HG03342 (cell line): ENCODE measurements at regions not wholly inside any gene's neighbourhood (a gene's known extent, or its start where the extent isn't known, plus 50 kb on each side); places are given as distances from the start of the nearest gene placed in this dataset.

Experiments
- ATAC-seq: cut with Tn5 transposase; IDR thresholded peaks from one replicate; pipeline ENCODE4 v1.9.1; 2021; ENCODE audit warnings: mild to moderate bottlenecking, moderate library complexity; ENCODE audit not compliant: unreplicated experiment

- no peak for ATAC-seq
Observed at GRCh38 chr3:36248374-36248773, 131.9 kb upstream of the STAC start.

- no peak for ATAC-seq
Observed at GRCh38 chr3:36250191-36250590, 130.1 kb upstream of the STAC start.

- no peak for ATAC-seq
Observed at GRCh38 chr3:36257158-36257852, 123.0 kb upstream of the STAC start.

- no peak for ATAC-seq
Observed at GRCh38 chr3:36258421-36258820, 121.9 kb upstream of the STAC start.

- no peak for ATAC-seq
Observed at GRCh38 chr3:36259580-36259979, 120.7 kb upstream of the STAC start.

DNA sequence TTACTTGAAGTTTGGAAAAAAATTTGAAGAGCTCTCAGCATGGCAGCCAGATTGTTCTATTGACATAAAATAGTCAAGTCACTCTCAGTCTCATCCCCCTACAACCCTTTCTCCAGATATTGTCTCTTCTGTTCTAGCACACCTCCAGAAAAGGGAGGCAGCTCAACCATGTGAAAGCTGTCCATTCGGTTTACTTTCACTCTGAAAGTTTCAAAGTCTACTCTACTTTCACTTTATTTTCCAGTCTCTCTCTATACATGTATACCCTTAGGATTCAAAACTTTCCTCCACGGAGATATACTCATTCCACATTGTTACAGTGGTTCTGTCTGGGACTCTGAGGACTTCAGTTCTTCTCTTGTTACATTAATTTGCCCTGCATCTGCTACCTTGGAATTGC is 111.0 kb upstream of the STAC start:
- ATAC-seq: no peak

DNA sequence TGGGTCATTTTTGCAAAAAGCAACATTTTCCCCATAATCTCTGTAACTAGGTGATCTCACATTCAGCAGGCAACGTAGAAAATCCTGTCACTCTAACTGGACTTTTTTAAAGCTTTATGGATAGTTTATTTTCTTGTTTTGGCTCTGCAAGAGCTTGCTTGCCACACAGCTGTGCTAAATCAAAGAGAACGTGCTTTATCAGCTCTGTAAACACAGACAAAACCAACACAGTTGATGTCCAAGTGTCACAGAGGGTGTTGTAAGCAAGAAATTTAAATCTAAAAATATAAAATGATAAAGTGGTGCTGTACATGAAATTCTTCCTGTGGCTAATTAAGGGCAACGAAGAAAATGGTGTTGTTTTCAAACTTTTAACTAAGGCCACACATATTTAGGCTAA is 97.5 kb upstream of the STAC start:
- no peak for ATAC-seq

DNA sequence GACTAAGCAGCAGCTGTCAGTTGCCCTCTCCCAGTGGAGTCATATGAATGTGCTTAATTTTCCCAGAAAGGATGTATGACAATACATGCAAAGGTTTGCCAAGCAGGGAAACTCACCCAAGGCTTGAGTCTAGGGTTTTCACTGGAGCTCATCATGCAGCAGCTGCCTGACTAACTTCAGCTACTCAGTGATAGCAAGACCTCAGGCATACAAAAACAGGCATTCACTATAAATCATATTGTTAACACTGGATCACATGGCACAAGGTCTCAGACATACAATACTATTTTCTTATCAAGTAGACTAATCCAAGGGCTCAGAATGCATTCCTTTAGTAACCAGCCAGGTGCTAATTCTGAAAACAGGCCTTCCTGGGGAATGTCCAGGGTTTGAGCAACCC is 85.0 kb upstream of the STAC start:
- ATAC-seq: no peak

GRCh38 chr3:36297195-36297594 is 83.1 kb upstream of the STAC start:
- ATAC-seq: no peak

- no peak for ATAC-seq
Observed at GRCh38 chr3:36298188-36298587, 82.1 kb upstream of the STAC start.

DNA sequence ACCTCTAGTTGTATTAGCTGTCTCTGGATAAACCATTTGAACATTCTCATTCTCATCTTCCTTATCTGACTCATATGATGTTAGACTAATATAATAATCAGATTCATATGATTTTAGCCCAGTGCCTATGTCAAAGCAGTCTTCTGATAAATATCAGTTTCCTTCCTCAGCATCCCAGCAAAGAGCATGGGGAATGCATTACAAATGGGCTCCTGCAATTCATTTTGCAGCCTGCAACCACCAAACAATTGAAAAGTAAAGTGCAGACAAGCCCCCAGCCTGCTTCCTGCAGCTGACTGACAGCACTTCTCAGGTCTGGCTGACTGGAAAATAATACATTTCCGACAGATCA is 78.2 kb upstream of the STAC start:
- ATAC-seq: no peak

DNA sequence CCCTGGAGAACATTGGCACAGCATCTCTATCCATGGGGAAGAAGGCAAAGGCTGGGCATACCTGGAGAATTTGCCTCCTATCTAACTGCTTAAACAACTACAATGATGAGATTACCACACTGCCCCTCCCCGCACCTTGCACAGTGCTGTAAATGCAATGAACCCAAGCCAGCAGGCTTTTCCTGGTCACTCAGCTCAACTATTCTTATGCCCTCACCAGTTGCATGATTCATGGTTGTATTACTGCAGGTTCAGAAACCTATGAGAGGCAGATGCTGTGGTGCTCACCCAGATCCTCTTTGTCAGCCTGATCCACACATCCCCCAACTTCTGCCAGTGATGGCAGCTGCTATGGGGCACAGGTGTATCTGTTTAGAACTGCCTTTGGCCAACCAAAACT is 77.7 kb upstream of the STAC start:
- ATAC-seq: no peak

DNA sequence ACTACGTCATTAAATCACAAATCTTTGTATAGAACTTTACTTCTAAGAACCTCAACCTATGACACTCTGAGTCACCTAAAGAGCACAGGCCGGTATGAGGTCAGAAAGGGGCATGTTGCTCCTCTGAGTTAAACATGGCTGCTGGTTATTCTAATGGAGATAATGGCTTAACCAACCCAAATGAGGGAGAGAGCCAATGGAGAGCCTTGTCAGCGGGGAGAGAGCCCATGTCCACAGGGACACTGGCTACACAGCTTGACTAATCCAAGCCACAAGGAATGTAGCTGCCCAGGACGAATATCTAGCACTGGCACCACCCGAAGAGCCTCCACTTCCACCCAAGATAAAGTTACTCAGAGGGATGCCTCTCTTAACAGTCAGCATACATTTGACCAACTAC is 77.0 kb upstream of the STAC start:
- ATAC-seq: no peak

GRCh38 chr3:36305929-36306520 is 74.3 kb upstream of the STAC start:
- ATAC-seq: no peak

- ATAC-seq: no peak
Observed at GRCh38 chr3:36309092-36309491, 71.2 kb upstream of the STAC start.

DNA sequence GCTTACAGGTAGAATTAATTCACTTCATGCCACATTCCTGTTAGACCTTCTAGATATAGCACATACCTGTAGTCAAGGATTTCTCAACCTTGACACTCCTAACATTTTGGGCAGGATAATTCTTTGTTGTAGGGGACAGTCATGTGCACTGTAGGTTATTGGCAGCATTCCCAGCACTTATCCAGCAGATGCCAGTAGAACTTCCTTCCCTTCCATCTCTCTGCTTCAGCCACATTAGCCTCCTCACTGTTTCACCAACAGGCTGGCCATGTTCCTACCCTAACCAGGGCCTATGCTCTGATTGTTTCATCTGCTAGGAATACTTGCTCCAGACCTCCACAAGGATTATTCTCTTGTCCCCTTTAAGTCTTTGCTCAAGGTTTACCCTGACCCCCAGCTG is 68.0 kb upstream of the STAC start:
- ATAC-seq: no peak

- ATAC-seq: peak; percentile 93
Observed at GRCh38 chr3:36317915-36318314, 62.4 kb upstream of the STAC start.

- ATAC-seq: no peak
Observed at GRCh38 chr3:36318621-36319200, 61.6 kb upstream of the STAC start.

DNA sequence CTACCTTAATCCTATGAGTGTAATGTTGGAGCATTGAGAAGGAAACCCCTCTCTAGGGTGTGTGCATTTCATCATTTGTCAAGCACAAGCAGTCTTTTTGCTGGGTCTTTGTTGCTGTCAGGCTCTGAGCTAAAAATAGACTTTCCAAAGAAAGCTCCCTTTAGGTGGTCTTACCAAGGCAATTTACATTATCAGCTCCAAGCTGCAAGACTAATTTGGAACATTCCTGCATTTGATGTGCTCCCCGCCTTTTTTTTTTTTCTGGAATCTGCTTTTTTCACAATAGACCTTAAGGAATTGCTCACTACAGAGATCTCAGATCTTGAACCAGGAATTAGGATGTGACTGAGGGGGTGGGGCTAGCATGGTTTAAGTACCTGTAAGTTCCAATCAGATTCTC is 60.6 kb upstream of the STAC start:
- no peak for ATAC-seq
